NAMALWA (cell line): ENCODE measurements at regions not wholly inside any gene's neighbourhood (a gene's known extent, or its start where the extent isn't known, plus 50 kb on each side); places are given as distances from the start of the nearest gene placed in this dataset.
"Not testable (repeated sequence)": the region's sequence is repeated elsewhere in the genome, so short reads cannot be mapped to it uniquely, and the experiment has no call there.

Experiments used
- DNase-seq: peaks from one replicate; pipeline ENCODE4 v3.0.0-alpha.2; 2015; ENCODE audit warnings: low spot score

GRCh38 chr22:19641254-19641982, 72.9 kb upstream of the SEPTIN5 start:
- no peak for DNase-seq

GRCh38 chr22:19641983-19642451, 72.3 kb upstream of the SEPTIN5 start:
- DNase-seq = no peak

GRCh38 chr22:19643448-19644313, 70.6 kb upstream of the SEPTIN5 start:
- no peak for DNase-seq

GRCh38 chr22:19644314-19645223, 69.7 kb upstream of the SEPTIN5 start:
- no peak for DNase-seq

GRCh38 chr22:19645391-19645790, 68.9 kb upstream of the SEPTIN5 start:
- peak; percentile 11 for DNase-seq

- no peak for DNase-seq
Observed at GRCh38 chr22:19645905-19646304, 68.4 kb upstream of the SEPTIN5 start.

GRCh38 chr22:19646383-19646782, 67.9 kb upstream of the SEPTIN5 start:
- no peak for DNase-seq

GRCh38 chr22:19648419-19648929, 65.8 kb upstream of the SEPTIN5 start:
- peak; percentile 35 for DNase-seq

GRCh38 chr22:19652316-19652715, 62.0 kb upstream of the SEPTIN5 start:
- DNase-seq = no peak

- DNase-seq = no peak
Observed at GRCh38 chr22:19654338-19654987, 59.8 kb upstream of the SEPTIN5 start.

GRCh38 chr22:19655399-19655798, 58.9 kb upstream of the SEPTIN5 start:
- DNase-seq = no peak

GRCh38 chr22:19656541-19657251, 57.6 kb upstream of the SEPTIN5 start:
- DNase-seq = no peak

GRCh38 chr22:19657252-19658056, 56.8 kb upstream of the SEPTIN5 start:
- DNase-seq = no peak

- no peak for DNase-seq
Observed at GRCh38 chr22:19658057-19658966, 56.0 kb upstream of the SEPTIN5 start.

GRCh38 chr22:19658967-19659804, 55.1 kb upstream of the SEPTIN5 start:
- no peak for DNase-seq

- DNase-seq = no peak
Observed at GRCh38 chr22:19659805-19660345, 54.4 kb upstream of the SEPTIN5 start.

GRCh38 chr22:19660583-19660982, 53.7 kb upstream of the SEPTIN5 start:
- DNase-seq = not testable (repeated sequence)

- no peak for DNase-seq
Observed at GRCh38 chr22:19661156-19661555, 53.1 kb upstream of the SEPTIN5 start.
